ENCODE measurements at regions not wholly inside any gene's neighbourhood (a gene's known extent, or its start where the extent isn't known, plus 50 kb on each side); places are given as distances from the start of the nearest gene placed in this dataset.

GRCh38 chr4:137025484-137026059 is 506.7 kb downstream of the PCDH18 start:
- Histone ChIP-seq H3K4me1 (ENCODE audit: control insufficient read depth, insufficient read depth, low read length) (no peaks in the 10 kb centered on the region), H3K36me3 (ENCODE audit: control insufficient read depth in 2 of 2, insufficient read depth in 2 of 2, low read length in 2 of 2) (no peaks in the 10 kb centered on the region), H3K4me3 (ENCODE audit: low read length in 2 of 2) (no peak overlapping the region), H3K9me3 (ENCODE audit: control insufficient read depth in 2 of 2, low read length in 2 of 2) (no peaks in the 10 kb centered on the region), H3K27me3 (ENCODE audit: control insufficient read depth in 1 of 2, insufficient read depth in 2 of 2, low read length in 2 of 2) (no peaks in the 10 kb centered on the region), H3K9ac (ENCODE audit: low read length in 2 of 2) (no peak overlapping the region), H3K27ac (ENCODE audit: low read length) (no peak overlapping the region)

- Histone ChIP-seq H3K4me3 (ENCODE audit: low read length in 2 of 2) (no peak overlapping the region), H3K9me3 (ENCODE audit: control insufficient read depth in 2 of 2, low read length in 2 of 2) (no peaks in the 10 kb centered on the region), H3K9ac (ENCODE audit: low read length in 2 of 2) (no peak overlapping the region), H3K36me3 (ENCODE audit: control insufficient read depth in 2 of 2, insufficient read depth in 2 of 2, low read length in 2 of 2) (no peaks in the 10 kb centered on the region), H3K4me1 (ENCODE audit: control insufficient read depth, insufficient read depth, low read length) (no peaks in the 10 kb centered on the region), H3K27me3 (ENCODE audit: control insufficient read depth in 1 of 2, insufficient read depth in 2 of 2, low read length in 2 of 2) (no peaks in the 10 kb centered on the region), H3K27ac (ENCODE audit: low read length) (no peak overlapping the region)
Observed at GRCh38 chr4:137015426-137016409, 516.6 kb downstream of the PCDH18 start.

GRCh38 chr4:137000432-137000831 is 531.9 kb downstream of the PCDH18 start:
- Histone ChIP-seq H3K36me3 (ENCODE audit: control insufficient read depth in 2 of 2, insufficient read depth in 2 of 2, low read length in 2 of 2) (no peaks in the 10 kb centered on the region), H3K9me3 (ENCODE audit: control insufficient read depth in 2 of 2, low read length in 2 of 2) (no peaks in the 10 kb centered on the region), H3K27ac (ENCODE audit: low read length) (no peak overlapping the region), H3K9ac (ENCODE audit: low read length in 2 of 2) (no peak overlapping the region), H3K4me3 (ENCODE audit: low read length in 2 of 2) (no peak overlapping the region), H3K4me1 (ENCODE audit: control insufficient read depth, insufficient read depth, low read length) (no peaks in the 10 kb centered on the region), H3K27me3 (ENCODE audit: control insufficient read depth in 1 of 2, insufficient read depth in 2 of 2, low read length in 2 of 2) (no peaks in the 10 kb centered on the region)

- Histone ChIP-seq H3K4me3 (ENCODE audit: low read length in 2 of 2) (no peak overlapping the region), H3K9me3 (ENCODE audit: control insufficient read depth in 2 of 2, low read length in 2 of 2) (no peaks in the 10 kb centered on the region), H3K27ac (ENCODE audit: low read length) (no peak overlapping the region), H3K9ac (ENCODE audit: low read length in 2 of 2) (no peak overlapping the region), H3K27me3 (ENCODE audit: control insufficient read depth in 1 of 2, insufficient read depth in 2 of 2, low read length in 2 of 2) (no peaks in the 10 kb centered on the region), H3K36me3 (ENCODE audit: control insufficient read depth in 2 of 2, insufficient read depth in 2 of 2, low read length in 2 of 2) (no peaks in the 10 kb centered on the region), H3K4me1 (ENCODE audit: control insufficient read depth, insufficient read depth, low read length) (no peaks in the 10 kb centered on the region)
Observed at GRCh38 chr4:136992032-136992431, 540.3 kb downstream of the PCDH18 start.

GRCh38 chr4:136985683-136986082 is 546.6 kb downstream of the PCDH18 start:
- Histone ChIP-seq H3K27ac (ENCODE audit: low read length) (no peak overlapping the region), H3K9ac (ENCODE audit: low read length in 2 of 2) (no peak overlapping the region), H3K27me3 (ENCODE audit: control insufficient read depth in 1 of 2, insufficient read depth in 2 of 2, low read length in 2 of 2) (no peaks in the 10 kb centered on the region), H3K36me3 (ENCODE audit: control insufficient read depth in 2 of 2, insufficient read depth in 2 of 2, low read length in 2 of 2) (no peaks in the 10 kb centered on the region), H3K4me3 (ENCODE audit: low read length in 2 of 2) (no peak overlapping the region), H3K4me1 (ENCODE audit: control insufficient read depth, insufficient read depth, low read length) (no peaks in the 10 kb centered on the region), H3K9me3 (ENCODE audit: control insufficient read depth in 2 of 2, low read length in 2 of 2) (no peaks in the 10 kb centered on the region)

- Histone ChIP-seq H3K36me3 (ENCODE audit: control insufficient read depth in 2 of 2, insufficient read depth in 2 of 2, low read length in 2 of 2) (no peaks in the 10 kb centered on the region), H3K9me3 (ENCODE audit: control insufficient read depth in 2 of 2, low read length in 2 of 2) (no peaks in the 10 kb centered on the region), H3K4me3 (ENCODE audit: low read length in 2 of 2) (no peak overlapping the region), H3K9ac (ENCODE audit: low read length in 2 of 2) (no peak overlapping the region), H3K27me3 (ENCODE audit: control insufficient read depth in 1 of 2, insufficient read depth in 2 of 2, low read length in 2 of 2) (no peaks in the 10 kb centered on the region), H3K4me1 (ENCODE audit: control insufficient read depth, insufficient read depth, low read length) (no peaks in the 10 kb centered on the region), H3K27ac (ENCODE audit: low read length) (no peak overlapping the region)
Observed at GRCh38 chr4:136967069-136967468, 565.2 kb downstream of the PCDH18 start.

GRCh38 chr4:136965478-136965877 is 566.8 kb downstream of the PCDH18 start:
- no peak overlapping the region for H3K9ac ChIP-seq (ENCODE audit: low read length in 2 of 2)
- H3K36me3 ChIP-seq (ENCODE audit: control insufficient read depth in 2 of 2, insufficient read depth in 2 of 2, low read length in 2 of 2), result no peaks in the 10 kb centered on the region
- H3K9me3 ChIP-seq (ENCODE audit: control insufficient read depth in 2 of 2, low read length in 2 of 2), result no peaks in the 10 kb centered on the region
- no peak overlapping the region for H3K4me3 ChIP-seq (ENCODE audit: low read length in 2 of 2)
- no peak overlapping the region for H3K27ac ChIP-seq (ENCODE audit: low read length)
- no peaks in the 10 kb centered on the region for H3K4me1 ChIP-seq (ENCODE audit: control insufficient read depth, insufficient read depth, low read length)
- no peaks in the 10 kb centered on the region for H3K27me3 ChIP-seq (ENCODE audit: control insufficient read depth in 1 of 2, insufficient read depth in 2 of 2, low read length in 2 of 2)

- Histone ChIP-seq H3K4me3 (ENCODE audit: low read length in 2 of 2) (no peak overlapping the region), H3K27me3 (ENCODE audit: control insufficient read depth in 1 of 2, insufficient read depth in 2 of 2, low read length in 2 of 2) (no peaks in the 10 kb centered on the region), H3K9ac (ENCODE audit: low read length in 2 of 2) (no peak overlapping the region), H3K9me3 (ENCODE audit: control insufficient read depth in 2 of 2, low read length in 2 of 2) (no peaks in the 10 kb centered on the region), H3K27ac (ENCODE audit: low read length) (no peak overlapping the region), H3K36me3 (ENCODE audit: control insufficient read depth in 2 of 2, insufficient read depth in 2 of 2, low read length in 2 of 2) (no peaks in the 10 kb centered on the region), H3K4me1 (ENCODE audit: control insufficient read depth, insufficient read depth, low read length) (no peaks in the 10 kb centered on the region)
Observed at GRCh38 chr4:136962868-136963267, 569.4 kb downstream of the PCDH18 start.

- Histone ChIP-seq H3K9ac (ENCODE audit: low read length in 2 of 2) (no peak overlapping the region), H3K9me3 (ENCODE audit: control insufficient read depth in 2 of 2, low read length in 2 of 2) (peaks cover 0 to 7% of the 10 kb centered on the region in 2 donors), H3K27ac (ENCODE audit: low read length) (no peak overlapping the region), H3K36me3 (ENCODE audit: control insufficient read depth in 2 of 2, insufficient read depth in 2 of 2, low read length in 2 of 2) (no peaks in the 10 kb centered on the region), H3K4me1 (ENCODE audit: control insufficient read depth, insufficient read depth, low read length) (no peaks in the 10 kb centered on the region), H3K4me3 (ENCODE audit: low read length in 2 of 2) (no peak overlapping the region), H3K27me3 (ENCODE audit: control insufficient read depth in 1 of 2, insufficient read depth in 2 of 2, low read length in 2 of 2) (no peaks in the 10 kb centered on the region)
Observed at GRCh38 chr4:136946307-136946907, 585.9 kb downstream of the PCDH18 start.

GRCh38 chr4:136939781-136940180 is 592.5 kb downstream of the PCDH18 start:
- Histone ChIP-seq H3K9ac (ENCODE audit: low read length in 2 of 2) (no peak overlapping the region), H3K4me3 (ENCODE audit: low read length in 2 of 2) (no peak overlapping the region), H3K36me3 (ENCODE audit: control insufficient read depth in 2 of 2, insufficient read depth in 2 of 2, low read length in 2 of 2) (no peaks in the 10 kb centered on the region), H3K4me1 (ENCODE audit: control insufficient read depth, insufficient read depth, low read length) (no peaks in the 10 kb centered on the region), H3K9me3 (ENCODE audit: control insufficient read depth in 2 of 2, low read length in 2 of 2) (no peaks in the 10 kb centered on the region), H3K27ac (ENCODE audit: low read length) (no peak overlapping the region), H3K27me3 (ENCODE audit: control insufficient read depth in 1 of 2, insufficient read depth in 2 of 2, low read length in 2 of 2) (no peaks in the 10 kb centered on the region)

Measured in stomach smooth muscle (tissue), 2 donors.